ENCODE measurements at regions not wholly inside any gene's neighbourhood (a gene's known extent, or its start where the extent isn't known, plus 50 kb on each side); places are given as distances from the start of the nearest gene placed in this dataset.
"Not testable (repeated sequence)": the region's sequence is repeated elsewhere in the genome, so short reads cannot be mapped to it uniquely, and the experiment has no call there.

DNA sequence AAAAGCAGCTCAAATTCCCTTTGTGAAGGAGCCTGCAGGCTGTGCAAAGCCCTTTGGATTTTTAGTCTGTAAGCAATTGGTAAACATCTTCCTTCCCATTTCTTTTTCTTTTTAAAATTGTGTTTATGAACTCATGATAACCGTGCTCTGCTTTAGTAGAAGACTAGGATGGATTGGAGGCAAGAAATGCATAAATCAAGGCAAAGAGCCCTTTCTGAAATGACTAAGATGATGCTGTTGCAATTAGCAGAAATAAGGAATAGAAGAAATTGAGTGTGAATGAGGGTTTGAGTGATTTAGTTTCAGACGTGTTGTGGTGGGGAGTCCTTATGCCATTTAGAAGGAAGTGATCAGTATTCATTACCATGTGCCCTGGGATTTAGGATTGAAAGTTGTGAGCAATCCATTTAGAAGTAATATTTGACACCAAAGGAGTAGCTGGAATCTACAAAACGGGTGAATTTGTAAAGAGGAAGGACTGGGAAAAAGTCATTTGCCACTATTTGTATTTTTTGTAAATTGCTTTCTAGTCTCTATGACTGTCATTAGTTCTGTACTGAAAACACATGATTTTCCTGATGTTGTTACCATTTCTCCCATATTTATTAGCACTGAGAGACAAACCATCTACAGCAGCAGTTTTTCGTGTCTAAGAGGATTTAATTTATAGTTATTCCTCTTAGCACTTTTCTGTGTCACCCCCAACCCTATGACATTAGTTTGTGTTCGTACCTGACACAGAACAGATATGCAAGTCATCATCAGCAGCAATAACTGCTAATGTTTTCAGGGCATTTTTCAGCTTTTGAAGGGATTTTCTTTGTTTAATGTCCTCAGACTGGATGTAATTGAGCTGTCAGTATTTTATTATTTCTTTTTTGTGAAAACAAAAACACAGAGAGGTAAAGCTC is 265.0 kb downstream of the UTRN start:
- no peaks in the 10 kb centered on the region for H3K4me1 ChIP-seq (ENCODE audit: control insufficient read depth, insufficient read depth, low read length, poor library complexity, severe bottlenecking)
- no peaks in the 10 kb centered on the region for H3K9me3 ChIP-seq (ENCODE audit: control insufficient read depth, low read length)
- 83 to 88% methylated on average over 2 of the region's 5 CpGs for WGBS, 2 experiments (ENCODE audit: insufficient coverage in 2 of 2)
- peaks cover 33% of the 10 kb centered on the region for H3K36me3 ChIP-seq (ENCODE audit: control insufficient read depth, insufficient read depth, low read length)
- no peak overlapping the region for H3K4me3 ChIP-seq (ENCODE audit: extremely low read depth, insufficient read depth, low read length, poor library complexity, severe bottlenecking)
- H3K27ac ChIP-seq (ENCODE audit: low read depth, low read length, severe bottlenecking): no peak overlapping the region

DNA sequence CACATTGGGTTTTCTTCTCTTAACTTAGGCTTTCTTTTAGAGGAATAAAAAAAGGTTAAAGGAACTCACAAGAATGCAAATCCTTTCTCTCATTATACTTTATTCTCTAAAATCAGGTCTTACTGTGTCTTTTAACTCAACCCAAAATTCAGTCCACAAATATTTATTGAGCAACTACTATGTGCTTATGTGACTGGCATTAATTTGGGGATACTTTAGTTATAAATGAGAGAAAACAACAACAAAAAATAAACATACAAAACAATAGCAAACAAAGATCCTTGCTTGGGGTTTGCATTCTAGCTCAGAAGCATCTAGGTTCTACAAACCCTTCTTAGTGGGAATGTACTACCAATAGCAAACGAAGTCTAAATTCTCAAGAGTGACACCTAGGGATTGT is 266.2 kb downstream of the UTRN start:
- Histone ChIP-seq H3K4me1 (ENCODE audit: control insufficient read depth, insufficient read depth, low read length, poor library complexity, severe bottlenecking) (no peaks in the 10 kb centered on the region), H3K9me3 (ENCODE audit: control insufficient read depth, low read length) (no peaks in the 10 kb centered on the region), H3K4me3 (ENCODE audit: extremely low read depth, insufficient read depth, low read length, poor library complexity, severe bottlenecking) (no peak overlapping the region), H3K27ac (ENCODE audit: low read depth, low read length, severe bottlenecking) (no peak overlapping the region), H3K36me3 (ENCODE audit: control insufficient read depth, insufficient read depth, low read length) (peaks cover 40% of the 10 kb centered on the region)
- 89 to 90% methylated on average over 1 of the region's 1 CpG for WGBS, 2 experiments (ENCODE audit: insufficient coverage in 2 of 2)

DNA sequence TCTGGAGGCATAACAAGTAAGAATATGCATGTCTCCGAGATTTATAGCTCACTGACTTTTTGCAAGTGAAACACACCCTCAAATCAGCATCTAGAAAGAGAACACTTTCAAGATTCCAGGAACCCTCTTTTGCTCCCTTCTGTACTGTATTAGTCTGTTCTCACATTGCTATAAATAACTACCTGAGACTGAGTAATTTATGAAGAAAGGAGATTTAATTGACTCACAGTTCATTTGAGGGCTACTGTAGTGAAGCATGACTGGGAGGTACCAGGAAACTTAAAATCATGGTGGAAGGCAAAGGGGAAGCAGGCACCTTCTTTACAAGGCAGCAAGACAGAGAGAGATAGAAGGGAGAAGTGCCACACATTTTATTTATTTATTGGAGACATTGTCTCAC is 269.9 kb downstream of the UTRN start:
- H3K36me3 ChIP-seq (ENCODE audit: control insufficient read depth, insufficient read depth, low read length): peaks cover 46% of the 10 kb centered on the region
- no CpG with 5 or more reads among the region's 1 CpG for WGBS, 2 experiments (ENCODE audit: insufficient coverage in 2 of 2)
- H3K9me3 ChIP-seq (ENCODE audit: control insufficient read depth, low read length): no peaks in the 10 kb centered on the region
- H3K4me1 ChIP-seq (ENCODE audit: control insufficient read depth, insufficient read depth, low read length, poor library complexity, severe bottlenecking): peaks cover 4% of the 10 kb centered on the region
- H3K27ac ChIP-seq (ENCODE audit: low read depth, low read length, severe bottlenecking): no peak overlapping the region
- H3K4me3 ChIP-seq (ENCODE audit: extremely low read depth, insufficient read depth, low read length, poor library complexity, severe bottlenecking): no peak overlapping the region

DNA sequence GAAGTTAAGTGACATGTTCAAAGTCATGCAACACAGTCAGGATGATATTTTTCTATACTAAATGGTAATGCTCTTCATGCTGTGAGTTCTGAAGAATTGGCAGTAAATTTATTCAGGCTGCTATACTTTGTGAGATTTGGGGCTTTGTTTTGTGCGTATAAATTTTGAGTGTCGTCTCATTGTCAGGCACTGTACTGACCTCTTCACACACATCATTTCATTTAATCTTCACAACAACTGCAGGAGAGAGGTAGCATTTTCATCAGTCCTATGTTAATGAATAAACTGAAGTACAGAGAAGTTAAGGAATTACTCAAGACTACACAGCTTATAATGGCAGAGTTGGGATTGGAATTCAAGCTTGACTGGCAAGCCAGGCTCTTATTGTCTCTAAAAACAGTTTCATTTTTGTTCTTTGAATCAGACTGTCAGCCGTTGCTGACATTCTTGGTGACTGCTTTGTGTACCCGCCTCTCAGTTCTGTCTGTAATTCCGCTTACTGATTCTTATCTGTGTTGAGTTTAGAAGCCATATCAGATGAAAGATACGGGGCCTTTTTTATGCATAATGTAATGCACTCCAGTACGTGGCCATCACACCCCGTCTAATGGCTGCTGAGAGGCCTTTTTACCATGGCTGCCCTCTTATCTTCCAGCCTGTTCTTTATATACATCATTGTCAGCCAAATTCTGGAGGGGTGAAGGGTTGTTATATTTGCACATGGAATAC is 274.9 kb downstream of the UTRN start:
- Histone ChIP-seq H3K36me3 (ENCODE audit: control insufficient read depth, insufficient read depth, low read length) (peaks cover 27% of the 10 kb centered on the region), H3K4me3 (ENCODE audit: extremely low read depth, insufficient read depth, low read length, poor library complexity, severe bottlenecking) (no peak overlapping the region), H3K27ac (ENCODE audit: low read depth, low read length, severe bottlenecking) (peak overlapping the region; percentile 42), H3K4me1 (ENCODE audit: control insufficient read depth, insufficient read depth, low read length, poor library complexity, severe bottlenecking) (peaks cover 4% of the 10 kb centered on the region), H3K9me3 (ENCODE audit: control insufficient read depth, low read length) (no peaks in the 10 kb centered on the region)
- WGBS, 2 experiments (ENCODE audit: insufficient coverage in 2 of 2): 73 to 90% methylated on average over 4 to 6 of the region's 8 CpGs

DNA sequence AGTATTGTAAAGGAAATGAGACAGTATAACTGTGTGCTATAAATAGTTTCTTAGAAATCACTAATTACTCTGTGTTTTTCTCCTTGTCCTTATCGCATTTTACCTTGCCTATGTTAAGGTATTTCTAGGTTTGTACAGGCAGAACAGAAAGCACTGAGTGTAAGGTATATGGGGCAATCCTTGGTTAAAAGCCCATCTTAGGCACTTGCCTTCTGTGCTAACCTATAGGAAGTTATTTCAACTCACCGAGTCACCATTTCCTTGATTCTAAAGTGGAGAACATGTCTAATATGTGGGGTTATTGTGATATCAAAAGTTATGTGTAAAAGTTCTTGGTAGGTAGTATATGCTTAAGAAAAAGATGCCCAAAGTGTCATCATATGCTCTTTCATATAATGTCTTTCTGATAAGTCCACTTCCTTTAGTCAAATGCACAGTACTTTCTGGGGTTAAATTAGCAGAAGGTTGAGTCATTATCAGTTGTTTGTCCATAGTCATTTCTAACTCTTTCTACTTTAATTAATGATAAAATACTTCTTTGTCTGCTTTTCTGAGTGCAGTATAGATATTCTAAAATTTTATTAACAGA is 276.4 kb downstream of the UTRN start:
- Histone ChIP-seq H3K36me3 (ENCODE audit: control insufficient read depth, insufficient read depth, low read length) (peaks cover 17% of the 10 kb centered on the region), H3K9me3 (ENCODE audit: control insufficient read depth, low read length) (no peaks in the 10 kb centered on the region), H3K4me3 (ENCODE audit: extremely low read depth, insufficient read depth, low read length, poor library complexity, severe bottlenecking) (no peak overlapping the region), H3K4me1 (ENCODE audit: control insufficient read depth, insufficient read depth, low read length, poor library complexity, severe bottlenecking) (peaks cover 4% of the 10 kb centered on the region), H3K27ac (ENCODE audit: low read depth, low read length, severe bottlenecking) (no peak overlapping the region)
- 100% methylated on average over 1 of the region's 2 CpGs; no CpG with 5 or more reads in 1 of the 2 experiments for WGBS, 2 experiments (ENCODE audit: insufficient coverage in 2 of 2)

DNA sequence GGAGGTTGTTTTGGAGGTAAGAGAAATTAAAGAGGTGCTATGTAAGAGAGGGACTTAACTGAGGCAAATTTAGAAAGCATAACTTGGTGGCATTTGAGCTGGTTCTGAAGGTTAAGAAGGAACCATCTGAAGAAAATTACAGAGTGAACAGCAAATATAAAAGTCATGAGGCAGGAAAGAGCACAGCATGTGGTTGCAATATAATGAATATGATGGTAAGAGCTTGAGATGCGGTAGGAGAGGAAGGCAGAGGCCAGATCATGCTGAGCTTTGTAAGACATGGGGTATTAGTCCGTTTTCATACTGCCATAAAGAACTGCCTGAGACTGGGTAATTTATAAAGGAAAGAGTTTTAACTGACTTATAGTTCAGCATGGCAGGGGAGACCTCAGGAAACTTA is 279.1 kb downstream of the UTRN start:
- Histone ChIP-seq H3K27ac (ENCODE audit: low read depth, low read length, severe bottlenecking) (no peak overlapping the region), H3K4me3 (ENCODE audit: extremely low read depth, insufficient read depth, low read length, poor library complexity, severe bottlenecking) (no peak overlapping the region), H3K4me1 (ENCODE audit: control insufficient read depth, insufficient read depth, low read length, poor library complexity, severe bottlenecking) (peaks cover 4% of the 10 kb centered on the region), H3K36me3 (ENCODE audit: control insufficient read depth, insufficient read depth, low read length) (peaks cover 7% of the 10 kb centered on the region), H3K9me3 (ENCODE audit: control insufficient read depth, low read length) (no peaks in the 10 kb centered on the region)
- WGBS, 2 experiments (ENCODE audit: insufficient coverage in 2 of 2): 95% methylated on average over 2 of the region's 2 CpGs; no CpG with 5 or more reads in 1 of the 2 experiments

DNA sequence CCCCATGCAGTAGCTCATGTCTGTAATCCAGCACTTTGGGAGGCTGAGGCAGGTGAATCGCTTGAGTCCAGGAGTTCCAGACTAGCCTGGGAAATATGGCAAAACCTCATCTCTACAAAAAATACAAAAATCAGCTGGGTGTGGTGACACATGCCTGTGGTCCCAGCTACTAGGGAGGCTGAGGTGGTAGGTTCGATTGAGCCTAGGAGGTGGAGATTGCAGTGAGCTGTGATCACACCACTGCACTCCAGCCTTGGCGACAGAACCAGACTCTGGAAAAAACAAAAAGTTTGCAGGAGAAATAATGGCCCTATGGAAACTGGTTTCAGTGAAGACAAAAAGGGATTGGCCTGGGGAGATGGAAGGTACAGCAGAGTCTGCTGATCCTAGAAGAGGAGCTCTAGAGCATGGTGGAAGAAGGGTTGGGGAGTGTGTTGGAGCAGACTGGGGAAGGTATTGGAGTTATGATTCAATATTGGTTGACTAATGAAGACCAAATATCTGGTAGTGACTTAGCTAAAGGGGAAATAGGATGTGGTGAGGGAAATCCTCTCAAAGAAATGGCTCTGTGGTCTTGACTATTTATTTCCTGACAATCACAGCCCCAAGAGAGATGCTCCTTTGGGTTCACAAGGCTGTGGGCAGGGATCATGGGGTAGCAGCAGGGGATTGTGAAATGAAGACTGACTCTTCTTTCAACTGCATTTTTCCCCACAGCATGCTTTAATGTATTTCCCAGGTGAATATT is 281.9 kb downstream of the UTRN start:
- WGBS, 2 experiments (ENCODE audit: insufficient coverage in 2 of 2): 88 to 95% methylated on average over 2 of the region's 3 CpGs
- H3K36me3 ChIP-seq (ENCODE audit: control insufficient read depth, insufficient read depth, low read length): peaks cover 15% of the 10 kb centered on the region
- H3K9me3 ChIP-seq (ENCODE audit: control insufficient read depth, low read length): no peaks in the 10 kb centered on the region

DNA sequence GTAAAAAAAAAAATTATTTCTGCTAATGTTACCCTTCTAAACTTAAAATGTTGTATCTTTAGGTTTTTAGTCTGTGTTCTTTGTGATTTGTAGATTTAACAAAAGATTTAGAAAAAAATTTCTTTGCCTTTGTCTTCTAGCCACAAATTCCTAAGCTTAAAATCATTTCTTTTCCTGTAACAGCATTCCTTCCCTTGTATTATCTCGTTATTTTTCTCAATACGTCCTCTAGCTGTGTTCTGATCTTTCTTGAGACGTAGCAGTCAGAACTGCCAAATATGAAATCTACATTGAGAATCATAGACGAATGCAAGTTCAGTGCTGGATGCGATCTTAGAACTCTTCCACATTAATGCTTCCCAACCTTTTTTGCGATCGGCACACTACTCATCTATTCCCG is 283.1 kb downstream of the UTRN start:
- Histone ChIP-seq H3K27ac (ENCODE audit: low read depth, low read length, severe bottlenecking) (no peak overlapping the region), H3K4me1 (ENCODE audit: control insufficient read depth, insufficient read depth, low read length, poor library complexity, severe bottlenecking) (no peaks in the 10 kb centered on the region), H3K36me3 (ENCODE audit: control insufficient read depth, insufficient read depth, low read length) (peaks cover 8% of the 10 kb centered on the region), H3K9me3 (ENCODE audit: control insufficient read depth, low read length) (no peaks in the 10 kb centered on the region), H3K4me3 (ENCODE audit: extremely low read depth, insufficient read depth, low read length, poor library complexity, severe bottlenecking) (no peak overlapping the region)
- WGBS, 2 experiments (ENCODE audit: insufficient coverage in 2 of 2): 88 to 91% methylated on average over 3 to 4 of the region's 8 CpGs

More for the DNA sequence above, 281.9 kb downstream of the UTRN start:
- Histone ChIP-seq H3K27ac (ENCODE audit: low read depth, low read length, severe bottlenecking) (no peak overlapping the region), H3K4me1 (ENCODE audit: control insufficient read depth, insufficient read depth, low read length, poor library complexity, severe bottlenecking) (no peaks in the 10 kb centered on the region), H3K4me3 (ENCODE audit: extremely low read depth, insufficient read depth, low read length, poor library complexity, severe bottlenecking) (no peak overlapping the region)

DNA sequence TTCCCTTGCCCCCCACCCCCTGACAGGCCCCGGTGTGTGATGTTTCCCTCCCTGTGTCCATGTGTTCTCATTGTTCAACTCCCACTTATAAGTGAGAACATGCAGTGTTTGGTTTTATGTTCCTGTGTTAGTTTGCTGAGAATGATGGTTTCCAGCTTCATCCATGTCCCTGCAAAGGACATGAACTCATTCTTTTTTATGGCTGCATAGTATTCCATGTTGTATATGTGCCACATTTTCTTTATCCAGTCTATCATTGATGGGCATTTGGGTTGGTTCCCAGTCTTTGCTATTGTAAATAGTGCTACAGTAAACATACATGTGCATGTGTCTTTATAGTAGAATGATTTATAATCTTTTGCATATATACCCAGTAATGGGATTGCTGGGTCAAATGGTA is 287.4 kb downstream of the UTRN start:
- H3K4me1 ChIP-seq (ENCODE audit: control insufficient read depth, insufficient read depth, low read length, poor library complexity, severe bottlenecking); H3K9me3 ChIP-seq (ENCODE audit: control insufficient read depth, low read length); H3K4me3 ChIP-seq (ENCODE audit: extremely low read depth, insufficient read depth, low read length, poor library complexity, severe bottlenecking); H3K27ac ChIP-seq (ENCODE audit: low read depth, low read length, severe bottlenecking): not testable (repeated sequence)
- H3K36me3 ChIP-seq (ENCODE audit: control insufficient read depth, insufficient read depth, low read length): peaks cover 16% of the 10 kb centered on the region
- WGBS, 2 experiments (ENCODE audit: insufficient coverage in 2 of 2): no CpG with 5 or more reads among the region's 1 CpG

DNA sequence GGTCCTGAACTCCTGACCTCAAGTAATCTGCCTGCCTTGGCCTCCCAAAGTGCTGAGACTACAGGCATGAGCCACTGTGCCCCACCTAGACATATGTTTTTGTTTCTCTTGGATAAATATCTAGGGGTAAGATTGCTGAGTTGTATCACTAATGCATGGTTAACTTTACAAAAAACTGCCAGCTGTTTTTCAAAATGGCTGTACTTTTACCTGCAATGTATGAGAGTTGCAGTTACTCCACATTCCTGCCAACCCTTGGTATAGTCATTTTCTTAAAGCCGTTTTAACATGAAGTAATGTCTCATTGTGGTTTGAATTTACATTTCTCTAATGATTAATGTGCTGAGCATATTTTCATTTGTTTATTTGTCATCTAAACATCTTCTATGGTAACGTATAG is 289.7 kb downstream of the UTRN start:
- H3K27ac ChIP-seq (ENCODE audit: low read depth, low read length, severe bottlenecking): no peak overlapping the region
- no CpG with 5 or more reads among the region's 2 CpGs for WGBS, 2 experiments (ENCODE audit: insufficient coverage in 2 of 2)
- H3K4me3 ChIP-seq (ENCODE audit: extremely low read depth, insufficient read depth, low read length, poor library complexity, severe bottlenecking): no peak overlapping the region
- no peaks in the 10 kb centered on the region for H3K9me3 ChIP-seq (ENCODE audit: control insufficient read depth, low read length)
- no peaks in the 10 kb centered on the region for H3K4me1 ChIP-seq (ENCODE audit: control insufficient read depth, insufficient read depth, low read length, poor library complexity, severe bottlenecking)
- H3K36me3 ChIP-seq (ENCODE audit: control insufficient read depth, insufficient read depth, low read length): peaks cover 12% of the 10 kb centered on the region
